Breast epithelium (tissue), 3 donors: ENCODE measurements at regions not wholly inside any gene's neighbourhood (a gene's known extent, or its start where the extent isn't known, plus 50 kb on each side); places are given as distances from the start of the nearest gene placed in this dataset.

Experiments
- POLR2A ChIP-seq: fragments of 450-650 bp; IDR thresholded peaks from one replicate; pipeline ENCODE4 v1.6.1; 2016; ENCODE audit warnings: antibody characterized with exemption, mild to moderate bottlenecking, moderate library complexity
- POLR2AphosphoS5 ChIP-seq, 3 donors: sonication (generic); formaldehyde crosslinking; IDR thresholded peaks; one replicate each; pipeline ENCODE4 v1.6.1; 2017; ENCODE audit warnings: antibody characterized with exemption in 3 of 3
- TF ChIP-seq, protein P1 (sequence below), 3 donors: fragments of 450-650 bp; IDR thresholded peaks; one replicate each; pipeline ENCODE4 v1.5.1; 2016 to 2017; ENCODE audit warnings: antibody characterized with exemption in 3 of 3, mild to moderate bottlenecking in 3 of 3, moderate library complexity in 3 of 3

DNA sequence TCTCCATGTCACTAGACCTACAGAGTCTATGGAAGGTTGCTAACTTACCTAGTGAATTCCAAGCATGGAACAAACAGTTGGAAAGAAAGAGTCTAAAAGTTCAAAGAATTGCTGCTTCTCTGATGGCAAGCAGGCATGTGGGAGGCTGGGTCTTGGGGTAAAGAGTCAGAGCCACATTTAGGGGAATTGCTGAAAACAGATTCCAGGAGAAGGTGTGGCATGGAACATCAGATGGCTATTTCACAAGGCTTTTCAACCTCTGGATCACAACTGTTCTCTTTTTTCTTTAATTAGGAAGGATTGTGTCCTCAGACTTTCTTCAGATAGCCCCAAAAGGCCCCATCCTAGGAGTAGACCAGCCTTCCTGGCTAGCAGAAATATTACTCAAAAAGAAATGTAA is 601.5 kb downstream of the MAFB start:
- TF ChIP-seq, protein P1, sequence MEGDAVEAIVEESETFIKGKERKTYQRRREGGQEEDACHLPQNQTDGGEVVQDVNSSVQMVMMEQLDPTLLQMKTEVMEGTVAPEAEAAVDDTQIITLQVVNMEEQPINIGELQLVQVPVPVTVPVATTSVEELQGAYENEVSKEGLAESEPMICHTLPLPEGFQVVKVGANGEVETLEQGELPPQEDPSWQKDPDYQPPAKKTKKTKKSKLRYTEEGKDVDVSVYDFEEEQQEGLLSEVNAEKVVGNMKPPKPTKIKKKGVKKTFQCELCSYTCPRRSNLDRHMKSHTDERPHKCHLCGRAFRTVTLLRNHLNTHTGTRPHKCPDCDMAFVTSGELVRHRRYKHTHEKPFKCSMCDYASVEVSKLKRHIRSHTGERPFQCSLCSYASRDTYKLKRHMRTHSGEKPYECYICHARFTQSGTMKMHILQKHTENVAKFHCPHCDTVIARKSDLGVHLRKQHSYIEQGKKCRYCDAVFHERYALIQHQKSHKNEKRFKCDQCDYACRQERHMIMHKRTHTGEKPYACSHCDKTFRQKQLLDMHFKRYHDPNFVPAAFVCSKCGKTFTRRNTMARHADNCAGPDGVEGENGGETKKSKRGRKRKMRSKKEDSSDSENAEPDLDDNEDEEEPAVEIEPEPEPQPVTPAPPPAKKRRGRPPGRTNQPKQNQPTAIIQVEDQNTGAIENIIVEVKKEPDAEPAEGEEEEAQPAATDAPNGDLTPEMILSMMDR (IDR thresholded peaks at IDR 0.05) = no peak
- TF ChIP-seq POLR2A = no peak
- TF ChIP-seq POLR2AphosphoS5 (IDR thresholded peaks at IDR 0.05) = no peak
